ENCODE measurements at regions not wholly inside any gene's neighbourhood (a gene's known extent, or its start where the extent isn't known, plus 50 kb on each side); places are given as distances from the start of the nearest gene placed in this dataset.

GRCh38 chr4:79788884-79789283 is 284.1 kb downstream of the ANTXR2 start:
- DNase-seq (ENCODE audit: low read depth, low spot score) = no peak
- in situ Hi-C loops (cut with HindIII; ENCODE audit: low sequenced_read_pairs) = no loop called here

GRCh38 chr4:79780129-79780528 is 292.9 kb downstream of the ANTXR2 start:
- H3K4me3 ChIP-seq (ENCODE audit: low read depth, low read length) = no peak overlapping the region
- TF ChIP-seq CTCF (IDR thresholded peaks at IDR 0.05; ENCODE audit: low read depth, low read length) = no peak
- no peak for DNase-seq (ENCODE audit: low read depth, low spot score)
- in situ Hi-C loops (cut with HindIII; ENCODE audit: low sequenced_read_pairs) = no loop called here

More at GRCh38 chr4:79788884-79789283, 284.1 kb downstream of the ANTXR2 start:
- no peak for TF ChIP-seq CTCF (IDR thresholded peaks at IDR 0.05; ENCODE audit: low read depth, low read length)
- no peak overlapping the region for H3K4me3 ChIP-seq (ENCODE audit: low read depth, low read length)

- in situ Hi-C loops (cut with HindIII; ENCODE audit: low sequenced_read_pairs) = no loop called here
- no peak for DNase-seq (ENCODE audit: low read depth, low spot score)
- no peak overlapping the region for H3K4me3 ChIP-seq (ENCODE audit: low read depth, low read length)
- TF ChIP-seq CTCF (IDR thresholded peaks at IDR 0.05; ENCODE audit: low read depth, low read length) = no peak
These were observed 300.5 kb downstream of the ANTXR2 start for GRCh38 chr4:79772510-79772909.

GRCh38 chr4:79764120-79764519 is 308.9 kb downstream of the ANTXR2 start:
- DNase-seq (ENCODE audit: low read depth, low spot score) = no peak
- TF ChIP-seq CTCF (IDR thresholded peaks at IDR 0.05; ENCODE audit: low read depth, low read length) = no peak
- no peak overlapping the region for H3K4me3 ChIP-seq (ENCODE audit: low read depth, low read length)
- in situ Hi-C loops (cut with HindIII; ENCODE audit: low sequenced_read_pairs) = no loop called here

GRCh38 chr4:79763486-79764075 is 309.4 kb downstream of the ANTXR2 start:
- in situ Hi-C loops (cut with HindIII; ENCODE audit: low sequenced_read_pairs) = no loop called here
- H3K4me3 ChIP-seq (ENCODE audit: low read depth, low read length) = no peak overlapping the region
- DNase-seq (ENCODE audit: low read depth, low spot score) = no peak
- no peak for TF ChIP-seq CTCF (IDR thresholded peaks at IDR 0.05; ENCODE audit: low read depth, low read length)

GRCh38 chr4:79759793-79760192 is 313.2 kb downstream of the ANTXR2 start:
- H3K4me3 ChIP-seq (ENCODE audit: low read depth, low read length) = no peak overlapping the region
- no peak for TF ChIP-seq CTCF (IDR thresholded peaks at IDR 0.05; ENCODE audit: low read depth, low read length)
- no peak for DNase-seq (ENCODE audit: low read depth, low spot score)
- in situ Hi-C loops (cut with HindIII; ENCODE audit: low sequenced_read_pairs) = no loop called here

GRCh38 chr4:79757600-79757999 is 315.4 kb downstream of the ANTXR2 start:
- TF ChIP-seq CTCF (IDR thresholded peaks at IDR 0.05; ENCODE audit: low read depth, low read length) = no peak
- DNase-seq (ENCODE audit: low read depth, low spot score) = peak; percentile 20
- no peak overlapping the region for H3K4me3 ChIP-seq (ENCODE audit: low read depth, low read length)
- in situ Hi-C loops (cut with HindIII; ENCODE audit: low sequenced_read_pairs) = no loop called here

Data from astrocyte of the spinal cord (primary cell).